Suprapubic skin (tissue), 4 donors: ENCODE measurements at regions not wholly inside any gene's neighbourhood (a gene's known extent, or its start where the extent isn't known, plus 50 kb on each side); places are given as distances from the start of the nearest gene placed in this dataset.

Experiments
- DNase-seq, 2 donors: peaks; one replicate each; pipeline ENCODE4 v3.0.0-alpha.2; 2019; ENCODE audit warnings: low spot score in 2 of 2
- H3K27ac ChIP-seq: fragments of 200-600 bp; sonication (generic); one replicate; pipeline ENCODE4 v1.5.1; 2019
- H3K27me3 ChIP-seq: fragments of 200-600 bp; sonication (generic); one replicate; pipeline ENCODE4 v1.5.1; 2019
- H3K36me3 ChIP-seq: fragments of 200-600 bp; sonication (generic); one replicate; pipeline ENCODE4 v1.5.1; 2019
- H3K4me1 ChIP-seq: fragments of 200-600 bp; sonication (generic); one replicate; pipeline ENCODE4 v1.5.1; 2019
- H3K4me3 ChIP-seq: fragments of 200-600 bp; sonication (generic); one replicate; pipeline ENCODE4 v1.5.1; 2019; ENCODE audit warnings: mild to moderate bottlenecking
- H3K9me3 ChIP-seq: fragments of 200-600 bp; sonication (generic); one replicate; pipeline ENCODE4 v1.5.1; 2019
- EP300 ChIP-seq: sonication (generic); formaldehyde crosslinking; IDR thresholded peaks from one replicate; pipeline ENCODE4 v1.6.1; 2017; ENCODE audit warnings: antibody characterized with exemption
- POLR2A ChIP-seq, 2 donors: fragments of 450-650 bp; IDR thresholded peaks; one replicate each; pipeline ENCODE4 v1.6.1; 2017; ENCODE audit warnings: antibody characterized with exemption in 2 of 2, mild to moderate bottlenecking in 2 of 2, moderate library complexity in 2 of 2
- POLR2AphosphoS5 ChIP-seq, 3 donors: sonication (generic); formaldehyde crosslinking; IDR thresholded peaks; one replicate each; pipeline ENCODE4 v1.6.1; 2017; ENCODE audit warnings: antibody characterized with exemption in 3 of 3
- WGBS: methylation state at CpG from one replicate; pipeline ENCODE4 v1.1.5; 2018; 5-methylcytosine and 5-hydroxymethylcytosine counted together
- TF ChIP-seq, protein P1 (sequence below), 2 donors: fragments of 200-600 bp in 1 of 2; fragments of 450-650 bp in 1 of 2; sonication (generic) in 1 of 2; IDR thresholded peaks; one replicate each; pipeline ENCODE4 v1.5.1; 2016 to 2019; ENCODE audit warnings: antibody characterized with exemption in 2 of 2, mild to moderate bottlenecking in 1 of 2, moderate library complexity in 1 of 2

GRCh38 chr1:25090707-25091422 lies 141.4 kb downstream of the SYF2 start:
- peaks cover 2% of the 10 kb centered on the region for H3K27me3 ChIP-seq
- no peaks in the 10 kb centered on the region for H3K9me3 ChIP-seq
- no peak overlapping the region for H3K27ac ChIP-seq
- H3K4me3 ChIP-seq = no peak overlapping the region
- no peaks in the 10 kb centered on the region for H3K36me3 ChIP-seq
- WGBS = 88% methylated on average over 13 of the region's 13 CpGs
- DNase-seq = no peak
- no peaks in the 10 kb centered on the region for H3K4me1 ChIP-seq
- TF ChIP-seq EP300 (no peak), POLR2AphosphoS5 (IDR thresholded peaks at IDR 0.05) (no peak), POLR2A (IDR thresholded peaks at IDR 0.05) (no peak)
- TF ChIP-seq, protein P1, sequence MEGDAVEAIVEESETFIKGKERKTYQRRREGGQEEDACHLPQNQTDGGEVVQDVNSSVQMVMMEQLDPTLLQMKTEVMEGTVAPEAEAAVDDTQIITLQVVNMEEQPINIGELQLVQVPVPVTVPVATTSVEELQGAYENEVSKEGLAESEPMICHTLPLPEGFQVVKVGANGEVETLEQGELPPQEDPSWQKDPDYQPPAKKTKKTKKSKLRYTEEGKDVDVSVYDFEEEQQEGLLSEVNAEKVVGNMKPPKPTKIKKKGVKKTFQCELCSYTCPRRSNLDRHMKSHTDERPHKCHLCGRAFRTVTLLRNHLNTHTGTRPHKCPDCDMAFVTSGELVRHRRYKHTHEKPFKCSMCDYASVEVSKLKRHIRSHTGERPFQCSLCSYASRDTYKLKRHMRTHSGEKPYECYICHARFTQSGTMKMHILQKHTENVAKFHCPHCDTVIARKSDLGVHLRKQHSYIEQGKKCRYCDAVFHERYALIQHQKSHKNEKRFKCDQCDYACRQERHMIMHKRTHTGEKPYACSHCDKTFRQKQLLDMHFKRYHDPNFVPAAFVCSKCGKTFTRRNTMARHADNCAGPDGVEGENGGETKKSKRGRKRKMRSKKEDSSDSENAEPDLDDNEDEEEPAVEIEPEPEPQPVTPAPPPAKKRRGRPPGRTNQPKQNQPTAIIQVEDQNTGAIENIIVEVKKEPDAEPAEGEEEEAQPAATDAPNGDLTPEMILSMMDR (IDR thresholded peaks at IDR 0.05) = no peak

DNA sequence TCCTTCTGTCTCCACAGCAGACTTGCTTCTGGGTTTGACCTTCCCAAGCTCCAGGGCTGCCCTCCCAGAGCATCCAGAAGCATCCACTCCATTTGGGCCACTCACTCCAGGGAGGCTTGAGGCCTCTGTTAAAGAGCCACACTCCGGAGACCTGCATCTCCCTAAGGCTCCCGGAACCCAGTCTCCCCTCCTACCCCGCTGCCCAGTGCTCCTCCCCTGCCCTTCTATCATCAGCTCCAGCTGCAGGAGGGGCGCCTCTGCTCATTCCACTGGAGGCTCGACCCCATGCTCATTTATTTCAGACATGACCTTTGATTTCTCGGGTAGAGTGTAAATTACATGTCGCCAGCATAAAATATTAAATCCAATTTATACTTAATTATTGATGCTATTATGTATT lies 142.5 kb downstream of the SYF2 start:
- TF ChIP-seq EP300 = no peak
- no peak for TF ChIP-seq POLR2A (IDR thresholded peaks at IDR 0.05)
- no peak for TF ChIP-seq POLR2AphosphoS5 (IDR thresholded peaks at IDR 0.05)
- TF ChIP-seq, protein P1 (IDR thresholded peaks at IDR 0.05) = no peak
- peaks cover 2% of the 10 kb centered on the region for H3K27me3 ChIP-seq
- H3K27ac ChIP-seq = no peak overlapping the region
- H3K9me3 ChIP-seq = no peaks in the 10 kb centered on the region
- no peak for DNase-seq
- no peak overlapping the region for H3K4me3 ChIP-seq
- H3K4me1 ChIP-seq = no peaks in the 10 kb centered on the region
- WGBS = 88% methylated on average over 7 of the region's 7 CpGs
- H3K36me3 ChIP-seq = no peaks in the 10 kb centered on the region

DNA sequence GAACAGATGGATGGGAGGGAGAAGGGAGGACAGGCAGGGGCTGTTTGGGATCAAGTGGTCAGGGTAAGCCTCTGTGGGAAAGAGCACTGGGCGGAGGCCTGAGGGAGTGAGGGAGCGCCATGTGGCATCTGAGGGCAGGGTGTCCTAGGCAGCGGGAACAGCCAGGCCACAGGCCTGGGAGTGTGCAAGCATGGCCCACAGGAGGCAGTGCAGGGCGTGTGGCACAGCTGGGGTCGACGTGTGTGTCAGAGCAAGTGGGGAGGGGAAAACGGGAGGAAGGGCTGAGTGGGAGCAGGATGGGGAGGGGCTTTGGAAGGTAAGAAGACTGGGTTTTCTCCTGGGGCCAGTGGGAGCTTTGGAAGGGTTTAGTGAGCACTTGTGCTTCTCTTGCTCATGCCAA lies 143.4 kb downstream of the SYF2 start:
- no peaks in the 10 kb centered on the region for H3K4me1 ChIP-seq
- H3K9me3 ChIP-seq = no peaks in the 10 kb centered on the region
- H3K27me3 ChIP-seq = peaks cover 2% of the 10 kb centered on the region
- H3K4me3 ChIP-seq = no peak overlapping the region
- TF ChIP-seq, protein P1 (IDR thresholded peaks at IDR 0.05) = no peak
- TF ChIP-seq EP300 = no peak
- TF ChIP-seq POLR2A (IDR thresholded peaks at IDR 0.05) = no peak
- no peak for TF ChIP-seq POLR2AphosphoS5 (IDR thresholded peaks at IDR 0.05)
- no peaks in the 10 kb centered on the region for H3K36me3 ChIP-seq
- 84% methylated on average over 7 of the region's 7 CpGs for WGBS
- no peak overlapping the region for H3K27ac ChIP-seq
- no peak for DNase-seq

- no peaks in the 10 kb centered on the region for H3K36me3 ChIP-seq
- no peak for DNase-seq
- no peaks in the 10 kb centered on the region for H3K4me1 ChIP-seq
- no peaks in the 10 kb centered on the region for H3K9me3 ChIP-seq
- WGBS = 90% methylated on average over 4 of the region's 6 CpGs
- H3K27ac ChIP-seq = no peak overlapping the region
- H3K27me3 ChIP-seq = peaks cover 2% of the 10 kb centered on the region
- H3K4me3 ChIP-seq = no peak overlapping the region
- TF ChIP-seq POLR2AphosphoS5 (IDR thresholded peaks at IDR 0.05) = no peak
- TF ChIP-seq POLR2A (IDR thresholded peaks at IDR 0.05) = no peak
- no peak for TF ChIP-seq EP300
- TF ChIP-seq, protein P1 (IDR thresholded peaks at IDR 0.05) = no peak
Observed at GRCh38 chr1:25088180-25088701, 144.1 kb downstream of the SYF2 start.

DNA sequence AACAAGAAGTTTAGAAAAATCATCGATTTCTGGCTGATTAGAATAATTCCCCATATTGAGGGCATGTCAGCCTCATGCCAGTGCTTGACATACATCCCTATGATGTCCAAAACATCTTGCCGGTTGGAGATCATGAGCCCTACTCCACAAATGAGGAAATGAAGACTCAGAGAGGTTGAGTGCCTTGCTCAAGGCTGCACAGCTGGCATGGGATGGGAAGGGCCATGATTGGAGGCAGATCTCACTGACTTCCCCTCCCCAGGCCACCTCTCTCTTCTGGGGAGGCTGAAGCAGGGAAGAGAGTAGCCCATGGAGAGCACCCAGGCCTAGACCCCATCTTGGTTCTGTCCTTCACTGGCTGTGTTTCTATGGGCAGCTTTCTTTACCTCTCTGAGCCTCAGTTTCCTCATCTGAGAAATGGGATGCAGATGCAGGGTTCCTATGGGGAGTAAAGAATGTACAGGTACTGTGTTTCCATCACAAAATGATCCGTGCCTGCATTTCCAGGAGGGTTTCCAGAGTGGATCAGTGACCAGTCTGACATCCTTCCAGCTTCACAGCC lies 145.7 kb downstream of the SYF2 start:
- 54% methylated on average over 3 of the region's 3 CpGs for WGBS
- TF ChIP-seq, protein P1 (IDR thresholded peaks at IDR 0.05) = no peak
- TF ChIP-seq EP300 = no peak
- TF ChIP-seq POLR2AphosphoS5 (IDR thresholded peaks at IDR 0.05) = no peak
- no peak for TF ChIP-seq POLR2A (IDR thresholded peaks at IDR 0.05)
- H3K27me3 ChIP-seq = peaks cover 2% of the 10 kb centered on the region

More for the DNA sequence above, 145.7 kb downstream of the SYF2 start:
- no peaks in the 10 kb centered on the region for H3K4me1 ChIP-seq
- no peaks in the 10 kb centered on the region for H3K9me3 ChIP-seq
- H3K4me3 ChIP-seq = no peak overlapping the region
- DNase-seq = no peak
- no peak overlapping the region for H3K27ac ChIP-seq
- no peaks in the 10 kb centered on the region for H3K36me3 ChIP-seq
